ENCODE measurements at regions not wholly inside any gene's neighbourhood (a gene's known extent, or its start where the extent isn't known, plus 50 kb on each side); places are given as distances from the start of the nearest gene placed in this dataset.
"Not testable (repeated sequence)": the region's sequence is repeated elsewhere in the genome, so short reads cannot be mapped to it uniquely, and the experiment has no call there.

- intact Hi-C loops (cut with DNase I; ENCODE audit: low total_unique reads), result no loop called here
- TF ChIP-seq CTCF (IDR thresholded peaks at IDR 0.05), result no peak
- no peak for TF ChIP-seq POLR2A (IDR thresholded peaks at IDR 0.05)
- Histone ChIP-seq H3K27me3 (no peaks in the 10 kb centered on the region), H3K4me1 (no peaks in the 10 kb centered on the region), H3K9me3 (no peaks in the 10 kb centered on the region), H3K4me3 (no peak overlapping the region), H3K27ac (no peak overlapping the region), H3K36me3 (no peaks in the 10 kb centered on the region)
- no peak for DNase-seq
Observed at GRCh38 chr3:27614592-27614991, 107.5 kb downstream of the EOMES start.

- intact Hi-C loops (cut with DNase I; ENCODE audit: low total_unique reads), result no loop called here
- no peak overlapping the region for H3K4me3 ChIP-seq
- no peaks in the 10 kb centered on the region for H3K36me3 ChIP-seq
- no peak overlapping the region for H3K27ac ChIP-seq
- TF ChIP-seq CTCF (IDR thresholded peaks at IDR 0.05) (no peak), POLR2A (IDR thresholded peaks at IDR 0.05) (no peak)
- no peaks in the 10 kb centered on the region for H3K4me1 ChIP-seq
- H3K9me3 ChIP-seq, result no peaks in the 10 kb centered on the region
- H3K27me3 ChIP-seq, result no peaks in the 10 kb centered on the region
- no peak for DNase-seq
Observed at GRCh38 chr3:27613846-27614500, 108.2 kb downstream of the EOMES start.

- TF ChIP-seq POLR2A (IDR thresholded peaks at IDR 0.05) (no peak), CTCF (IDR thresholded peaks at IDR 0.05) (no peak)
- intact Hi-C loops (cut with DNase I; ENCODE audit: low total_unique reads), result no loop called here
- DNase-seq, result no peak
- no peaks in the 10 kb centered on the region for H3K36me3 ChIP-seq
- H3K9me3 ChIP-seq, result no peaks in the 10 kb centered on the region
- H3K4me3 ChIP-seq, result no peak overlapping the region
- H3K27ac ChIP-seq, result no peak overlapping the region
- H3K4me1 ChIP-seq, result no peaks in the 10 kb centered on the region
- no peaks in the 10 kb centered on the region for H3K27me3 ChIP-seq
Observed at GRCh38 chr3:27610800-27611525, 111.2 kb downstream of the EOMES start.

- Histone ChIP-seq H3K4me1 (no peaks in the 10 kb centered on the region), H3K36me3 (no peaks in the 10 kb centered on the region), H3K9me3 (no peaks in the 10 kb centered on the region), H3K4me3 (no peak overlapping the region), H3K27me3 (no peaks in the 10 kb centered on the region), H3K27ac (no peak overlapping the region)
- DNase-seq, result no peak
- TF ChIP-seq POLR2A (IDR thresholded peaks at IDR 0.05), result no peak
- no peak for TF ChIP-seq CTCF (IDR thresholded peaks at IDR 0.05)
- intact Hi-C loops (cut with DNase I; ENCODE audit: low total_unique reads), result no loop called here
Observed at GRCh38 chr3:27607370-27607769, 114.8 kb downstream of the EOMES start.

- no peak for TF ChIP-seq CTCF (IDR thresholded peaks at IDR 0.05)
- no peak for TF ChIP-seq POLR2A (IDR thresholded peaks at IDR 0.05)
- Histone ChIP-seq H3K4me3 (no peak overlapping the region), H3K27me3 (no peaks in the 10 kb centered on the region), H3K36me3 (no peaks in the 10 kb centered on the region), H3K9me3 (no peaks in the 10 kb centered on the region), H3K4me1 (no peaks in the 10 kb centered on the region), H3K27ac (no peak overlapping the region)
- DNase-seq, result no peak
- intact Hi-C loops (cut with DNase I; ENCODE audit: low total_unique reads), result no loop called here
Observed at GRCh38 chr3:27606537-27606936, 115.6 kb downstream of the EOMES start.

- H3K27me3 ChIP-seq; H3K36me3 ChIP-seq; H3K27ac ChIP-seq; DNase-seq; H3K9me3 ChIP-seq; intact Hi-C loops (cut with DNase I; ENCODE audit: low total_unique reads); H3K4me3 ChIP-seq; H3K4me1 ChIP-seq: not testable (repeated sequence)
Observed at GRCh38 chr3:27601311-27601710, 117.1 kb upstream of the SLC4A7 start.

- H3K27me3 ChIP-seq; H3K36me3 ChIP-seq; intact Hi-C loops (cut with DNase I; ENCODE audit: low total_unique reads); DNase-seq; H3K4me1 ChIP-seq; H3K27ac ChIP-seq; H3K4me3 ChIP-seq; H3K9me3 ChIP-seq: not testable (repeated sequence)
Observed at GRCh38 chr3:27599741-27600140, 115.6 kb upstream of the SLC4A7 start.

Measured in uterus (tissue), 3 donors.